ENCODE measurements at regions not wholly inside any gene's neighbourhood (a gene's known extent, or its start where the extent isn't known, plus 50 kb on each side); places are given as distances from the start of the nearest gene placed in this dataset.

- TF ChIP-seq CTCF (IDR thresholded peaks at IDR 0.05; ENCODE audit: insufficient read depth, low read depth, low read length), result no peak
- TF ChIP-seq EZH2 (IDR thresholded peaks at IDR 0.05; ENCODE audit: insufficient read depth, low read length), result no peak
Observed at GRCh38 chr4:93888768-93889167, 60.2 kb downstream of the ATOH1 start.
